ENCODE measurements at regions not wholly inside any gene's neighbourhood (a gene's known extent, or its start where the extent isn't known, plus 50 kb on each side); places are given as distances from the start of the nearest gene placed in this dataset.

DNA sequence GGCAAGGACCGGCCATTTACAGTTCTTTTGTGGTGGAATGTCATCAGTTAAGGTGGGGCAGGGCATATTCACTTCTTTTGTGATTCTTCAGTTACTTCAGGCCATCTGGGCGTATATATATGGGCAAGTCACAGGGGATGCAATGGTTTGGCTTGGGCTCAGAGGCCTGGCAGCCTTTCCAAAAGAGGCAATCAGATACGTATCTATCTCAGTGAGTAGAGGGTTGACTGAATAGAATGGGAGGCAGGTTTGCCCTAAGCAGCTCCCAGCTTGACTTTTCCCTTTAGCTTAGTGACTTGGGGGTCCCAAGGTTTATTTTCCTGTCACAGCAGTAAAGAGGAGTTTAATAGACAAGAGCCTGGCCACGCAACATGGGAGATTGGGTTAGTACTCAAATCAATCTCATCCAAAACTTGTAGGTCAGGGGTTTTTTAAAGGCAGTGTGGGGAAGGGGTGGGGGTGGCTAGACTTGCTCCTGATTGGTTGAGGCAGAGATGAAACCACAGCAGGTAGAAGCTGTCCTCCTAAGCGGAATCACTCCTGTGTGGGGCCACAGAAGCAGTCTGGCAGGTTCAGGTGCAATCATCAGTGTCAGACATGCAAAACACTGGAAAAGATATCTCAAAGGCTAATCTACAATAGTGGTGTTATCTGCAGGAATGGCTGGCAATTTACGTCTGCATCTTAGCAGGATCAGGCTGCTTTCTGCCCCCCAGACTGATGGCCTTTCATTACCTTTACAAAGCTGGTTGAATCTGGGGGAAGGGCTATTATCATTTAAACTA lies 112.9 kb downstream of the TLR5 start:
- H3K9ac ChIP-seq (ENCODE audit: low read depth in 1 of 2, low read length in 2 of 2) = no peak overlapping the region
- TF ChIP-seq ATF3 (IDR thresholded peaks at IDR 0.05) = no peak
- no peak for TF ChIP-seq NR2F2 (IDR thresholded peaks at IDR 0.05)
- TF ChIP-seq FOXA2 (IDR thresholded peaks at IDR 0.05) = no peak
- TF ChIP-seq FOXA1 (IDR thresholded peaks at IDR 0.05) = no peak
- TF ChIP-seq RAD21 (IDR thresholded peaks at IDR 0.05) = no peak
- no peak for DNase-seq (ENCODE audit: low spot score)
- H3K27me3 ChIP-seq (ENCODE audit: control insufficient read depth in 4 of 4, insufficient read depth in 4 of 4, low read length in 3 of 4) = no peaks in the 10 kb centered on the region
- H3K4me1 ChIP-seq (ENCODE audit: control insufficient read depth in 4 of 4, insufficient read depth in 4 of 4, low read length in 3 of 4) = no peaks in the 10 kb centered on the region
- no peaks in the 10 kb centered on the region for H3K36me3 ChIP-seq (ENCODE audit: control insufficient read depth in 4 of 4, insufficient read depth in 3 of 4, low read depth in 1 of 4, low read length in 3 of 4)
- H3K27ac ChIP-seq (ENCODE audit: low read depth in 1 of 2, low read length in 2 of 2) = no peak overlapping the region
- no peak overlapping the region for H3K4me3 ChIP-seq (ENCODE audit: low read depth in 1 of 3, low read length in 3 of 3)
- 89% methylated on average over 6 of the region's 6 CpGs for WGBS
- no peaks in the 10 kb centered on the region for H3K9me3 ChIP-seq (ENCODE audit: control insufficient read depth in 4 of 4, low read length in 3 of 4)

DNA sequence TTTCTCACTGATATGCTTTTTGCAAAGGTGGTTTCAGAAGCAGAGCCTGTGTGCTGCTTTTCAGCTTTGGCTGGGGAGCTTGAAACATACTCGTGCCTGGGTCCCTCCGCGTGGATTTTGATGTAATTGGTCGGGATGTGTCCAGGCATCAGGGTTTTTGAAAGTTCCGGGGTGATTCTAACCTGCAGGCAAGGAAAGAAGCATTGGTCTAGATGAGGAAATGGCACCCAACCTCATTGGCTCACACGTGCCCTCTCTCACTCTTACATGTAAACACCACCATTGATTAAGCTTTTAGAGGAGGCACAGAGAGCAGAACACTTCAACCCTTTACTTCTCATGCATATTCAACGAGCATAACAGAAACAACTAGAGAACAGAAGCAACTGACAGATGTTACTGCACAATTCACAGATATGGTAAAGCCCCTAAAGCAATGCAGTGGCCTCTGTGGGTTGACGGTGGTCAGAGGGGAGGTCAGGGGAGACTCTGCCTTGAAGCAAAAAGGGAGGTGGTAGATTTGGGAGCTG lies 112.1 kb downstream of the TLR5 start:
- H3K27ac ChIP-seq (ENCODE audit: low read depth in 1 of 2, low read length in 2 of 2) = no peak overlapping the region
- no peaks in the 10 kb centered on the region for H3K9me3 ChIP-seq (ENCODE audit: control insufficient read depth in 4 of 4, low read length in 3 of 4)
- TF ChIP-seq, protein P1, sequence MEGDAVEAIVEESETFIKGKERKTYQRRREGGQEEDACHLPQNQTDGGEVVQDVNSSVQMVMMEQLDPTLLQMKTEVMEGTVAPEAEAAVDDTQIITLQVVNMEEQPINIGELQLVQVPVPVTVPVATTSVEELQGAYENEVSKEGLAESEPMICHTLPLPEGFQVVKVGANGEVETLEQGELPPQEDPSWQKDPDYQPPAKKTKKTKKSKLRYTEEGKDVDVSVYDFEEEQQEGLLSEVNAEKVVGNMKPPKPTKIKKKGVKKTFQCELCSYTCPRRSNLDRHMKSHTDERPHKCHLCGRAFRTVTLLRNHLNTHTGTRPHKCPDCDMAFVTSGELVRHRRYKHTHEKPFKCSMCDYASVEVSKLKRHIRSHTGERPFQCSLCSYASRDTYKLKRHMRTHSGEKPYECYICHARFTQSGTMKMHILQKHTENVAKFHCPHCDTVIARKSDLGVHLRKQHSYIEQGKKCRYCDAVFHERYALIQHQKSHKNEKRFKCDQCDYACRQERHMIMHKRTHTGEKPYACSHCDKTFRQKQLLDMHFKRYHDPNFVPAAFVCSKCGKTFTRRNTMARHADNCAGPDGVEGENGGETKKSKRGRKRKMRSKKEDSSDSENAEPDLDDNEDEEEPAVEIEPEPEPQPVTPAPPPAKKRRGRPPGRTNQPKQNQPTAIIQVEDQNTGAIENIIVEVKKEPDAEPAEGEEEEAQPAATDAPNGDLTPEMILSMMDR (IDR thresholded peaks at IDR 0.05; ENCODE audit: low read depth, low read length, missing input control) = no peak
- TF ChIP-seq, protein P2, sequence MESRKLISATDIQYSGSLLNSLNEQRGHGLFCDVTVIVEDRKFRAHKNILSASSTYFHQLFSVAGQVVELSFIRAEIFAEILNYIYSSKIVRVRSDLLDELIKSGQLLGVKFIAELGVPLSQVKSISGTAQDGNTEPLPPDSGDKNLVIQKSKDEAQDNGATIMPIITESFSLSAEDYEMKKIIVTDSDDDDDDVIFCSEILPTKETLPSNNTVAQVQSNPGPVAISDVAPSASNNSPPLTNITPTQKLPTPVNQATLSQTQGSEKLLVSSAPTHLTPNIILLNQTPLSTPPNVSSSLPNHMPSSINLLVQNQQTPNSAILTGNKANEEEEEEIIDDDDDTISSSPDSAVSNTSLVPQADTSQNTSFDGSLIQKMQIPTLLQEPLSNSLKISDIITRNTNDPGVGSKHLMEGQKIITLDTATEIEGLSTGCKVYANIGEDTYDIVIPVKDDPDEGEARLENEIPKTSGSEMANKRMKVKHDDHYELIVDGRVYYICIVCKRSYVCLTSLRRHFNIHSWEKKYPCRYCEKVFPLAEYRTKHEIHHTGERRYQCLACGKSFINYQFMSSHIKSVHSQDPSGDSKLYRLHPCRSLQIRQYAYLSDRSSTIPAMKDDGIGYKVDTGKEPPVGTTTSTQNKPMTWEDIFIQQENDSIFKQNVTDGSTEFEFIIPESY (IDR thresholded peaks at IDR 0.05) = no peak
- H3K4me3 ChIP-seq (ENCODE audit: low read depth in 1 of 3, low read length in 3 of 3) = no peak overlapping the region
- H3K9ac ChIP-seq (ENCODE audit: low read depth in 1 of 2, low read length in 2 of 2) = no peak overlapping the region
- no peaks in the 10 kb centered on the region for H3K36me3 ChIP-seq (ENCODE audit: control insufficient read depth in 4 of 4, insufficient read depth in 3 of 4, low read depth in 1 of 4, low read length in 3 of 4)
- no peaks in the 10 kb centered on the region for H3K4me1 ChIP-seq (ENCODE audit: control insufficient read depth in 4 of 4, insufficient read depth in 4 of 4, low read length in 3 of 4)
- no peaks in the 10 kb centered on the region for H3K27me3 ChIP-seq (ENCODE audit: control insufficient read depth in 4 of 4, insufficient read depth in 4 of 4, low read length in 3 of 4)
- WGBS = 87% methylated on average over 8 of the region's 8 CpGs
- DNase-seq (ENCODE audit: low spot score) = no peak

DNA sequence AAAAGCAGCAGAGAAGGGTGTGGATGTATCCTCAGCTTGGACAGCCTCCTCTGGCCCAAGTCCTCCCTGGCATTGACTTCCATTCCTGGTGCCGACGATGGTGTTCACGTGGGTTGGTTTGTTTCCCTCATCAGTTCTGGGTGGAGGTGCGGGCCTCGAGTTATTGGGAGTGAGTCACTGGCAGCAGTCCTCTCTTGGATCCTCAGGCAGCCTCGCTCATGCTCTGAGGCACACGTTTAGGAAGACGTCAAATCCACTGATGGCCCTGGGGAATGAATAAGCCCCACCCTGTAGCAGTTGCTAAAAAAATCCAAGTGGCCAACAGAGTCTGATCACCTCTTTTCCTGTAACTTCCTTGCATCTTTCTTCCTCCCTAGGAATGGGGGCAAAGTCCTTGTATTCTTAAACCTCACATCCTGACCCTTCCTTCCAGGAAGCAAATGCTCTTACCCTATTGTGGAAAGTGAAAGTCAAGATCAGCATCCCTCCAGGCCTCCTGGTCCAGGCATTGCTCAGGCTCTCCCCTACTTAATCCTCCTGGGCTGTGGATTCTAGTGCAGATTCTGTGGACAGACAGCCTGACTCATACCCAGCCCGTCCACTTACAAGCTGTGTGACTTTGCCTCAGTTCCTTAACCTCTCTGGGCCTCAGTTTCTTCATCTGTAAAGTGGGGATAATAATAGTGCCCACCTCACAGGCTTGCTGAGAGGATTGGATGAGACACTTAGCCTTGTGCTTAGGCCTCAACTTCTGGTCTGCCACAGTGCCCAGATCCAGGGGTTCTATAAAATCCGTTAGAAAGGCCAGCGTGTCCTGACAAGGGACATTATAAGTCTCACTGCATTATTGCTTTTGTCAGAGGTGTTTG lies 111.1 kb downstream of the TLR5 start:
- H3K9ac ChIP-seq (ENCODE audit: low read depth in 1 of 2, low read length in 2 of 2) = no peak overlapping the region
- WGBS = 91% methylated on average over 11 of the region's 11 CpGs
- H3K4me1 ChIP-seq (ENCODE audit: control insufficient read depth in 4 of 4, insufficient read depth in 4 of 4, low read length in 3 of 4) = no peaks in the 10 kb centered on the region
- no peaks in the 10 kb centered on the region for H3K36me3 ChIP-seq (ENCODE audit: control insufficient read depth in 4 of 4, insufficient read depth in 3 of 4, low read depth in 1 of 4, low read length in 3 of 4)
- no peak for DNase-seq (ENCODE audit: low spot score)
- H3K27me3 ChIP-seq (ENCODE audit: control insufficient read depth in 4 of 4, insufficient read depth in 4 of 4, low read length in 3 of 4) = no peaks in the 10 kb centered on the region
- H3K27ac ChIP-seq (ENCODE audit: low read depth in 1 of 2, low read length in 2 of 2) = no peak overlapping the region
- H3K9me3 ChIP-seq (ENCODE audit: control insufficient read depth in 4 of 4, low read length in 3 of 4) = no peaks in the 10 kb centered on the region
- no peak overlapping the region for H3K4me3 ChIP-seq (ENCODE audit: low read depth in 1 of 3, low read length in 3 of 3)
- no peak for TF ChIP-seq ATF3 (IDR thresholded peaks at IDR 0.05)
- TF ChIP-seq RAD21 (IDR thresholded peaks at IDR 0.05) = no peak
- TF ChIP-seq, protein P2 (IDR thresholded peaks at IDR 0.05) = no peak
- no peak for TF ChIP-seq REST (IDR thresholded peaks at IDR 0.05)
- TF ChIP-seq HNF4G (IDR thresholded peaks at IDR 0.05) = no peak
- TF ChIP-seq MAX (IDR thresholded peaks at IDR 0.05) = no peak
- TF ChIP-seq TAF1 (conservative IDR thresholded peaks at IDR 0.05) = no peak
- no peak for TF ChIP-seq GABPA (IDR thresholded peaks at IDR 0.05 in 1 of 2, conservative IDR thresholded peaks at IDR 0.05 in 1 of 2)
- TF ChIP-seq JUND (IDR thresholded peaks at IDR 0.05) = no peak
- no peak for TF ChIP-seq SP1 (IDR thresholded peaks at IDR 0.05)
- TF ChIP-seq NR2F2 (IDR thresholded peaks at IDR 0.05) = no peak
